Activated CD4-positive, alpha-beta T cell treated with anti-CD3 and anti-CD28 coated beads, Interleukin-2, Interleukin-4, amounts not matched to agents 100 ng/mL and 50 ng/mL, durations not matched to agents 16 hours and 8 hours (primary cell): ENCODE measurements at regions not wholly inside any gene's neighbourhood (a gene's known extent, or its start where the extent isn't known, plus 50 kb on each side); places are given as distances from the start of the nearest gene placed in this dataset.
"Not testable (repeated sequence)": the region's sequence is repeated elsewhere in the genome, so short reads cannot be mapped to it uniquely, and the experiment has no call there.

ENCODE experiments used
- DNase-seq: peaks from one replicate; pipeline ENCODE4 v3.0.0-alpha.2; 2020; ENCODE audit warnings: low spot score

DNA sequence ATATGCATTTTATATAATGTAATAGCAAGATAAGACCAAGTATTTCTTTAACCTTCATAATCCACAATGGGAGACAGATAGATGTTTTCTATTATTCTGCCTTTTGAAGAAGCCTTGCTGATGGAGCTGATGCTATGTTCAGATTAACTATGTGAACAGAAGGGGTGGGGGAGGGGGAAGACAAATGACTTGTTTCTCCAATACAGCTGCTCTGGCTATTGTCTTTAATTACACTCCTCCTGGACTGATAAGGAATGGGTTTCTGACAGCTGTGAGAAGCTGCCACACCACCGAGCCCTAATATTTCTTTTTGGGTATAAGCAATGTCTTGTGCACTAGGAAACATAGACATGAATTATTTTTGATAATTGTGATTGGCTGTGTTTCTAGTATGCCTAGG is 62.0 kb downstream of the CAVIN4 start:
- DNase-seq = no peak

DNA sequence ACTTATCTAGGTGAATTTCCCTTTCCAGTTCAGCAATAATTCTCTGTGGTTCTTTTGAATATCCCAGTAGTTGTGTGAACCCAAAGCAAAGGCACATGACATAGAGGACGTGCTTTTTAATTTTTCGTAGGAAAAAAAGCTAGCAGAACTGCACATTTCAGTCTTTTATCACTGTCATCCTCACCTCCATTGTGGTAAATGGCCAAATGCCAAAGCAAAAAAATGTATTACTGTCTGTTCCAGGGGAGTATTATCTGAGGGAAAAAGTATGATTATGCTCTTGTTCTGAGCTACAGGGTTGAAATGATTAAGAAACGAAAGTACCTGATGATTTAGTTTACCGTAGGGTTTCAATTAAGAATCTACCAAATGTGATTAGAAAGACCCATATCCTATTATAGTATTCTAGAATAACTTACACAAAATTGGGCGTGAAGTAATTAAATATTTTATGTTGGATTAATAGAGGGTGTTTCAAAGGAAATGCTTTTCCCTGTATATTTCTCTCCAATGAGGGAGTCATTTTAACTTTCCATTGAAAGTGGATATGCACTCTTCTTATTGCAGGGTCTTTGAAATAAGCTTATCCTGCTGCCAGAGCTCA is 62.7 kb downstream of the CAVIN4 start:
- no peak for DNase-seq

DNA sequence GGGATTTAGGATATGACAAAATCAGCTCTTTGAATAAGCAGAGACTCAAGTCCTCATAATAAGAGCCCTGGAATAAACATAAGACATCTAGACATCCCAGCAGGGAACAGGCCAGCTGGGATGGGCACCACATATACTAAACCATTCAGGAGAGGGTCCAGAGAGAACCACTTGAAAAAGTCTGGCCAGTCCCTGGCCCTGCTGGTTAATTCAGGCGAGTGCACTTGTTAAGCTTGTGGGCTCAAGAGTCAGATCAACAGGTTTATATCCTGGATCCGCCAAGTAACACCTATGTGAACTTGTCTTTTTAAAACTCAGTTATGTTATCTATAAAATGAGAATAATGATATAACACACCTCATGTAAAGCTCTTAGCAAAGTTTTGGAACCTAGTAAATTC is 63.3 kb downstream of the CAVIN4 start:
- DNase-seq = no peak

DNA sequence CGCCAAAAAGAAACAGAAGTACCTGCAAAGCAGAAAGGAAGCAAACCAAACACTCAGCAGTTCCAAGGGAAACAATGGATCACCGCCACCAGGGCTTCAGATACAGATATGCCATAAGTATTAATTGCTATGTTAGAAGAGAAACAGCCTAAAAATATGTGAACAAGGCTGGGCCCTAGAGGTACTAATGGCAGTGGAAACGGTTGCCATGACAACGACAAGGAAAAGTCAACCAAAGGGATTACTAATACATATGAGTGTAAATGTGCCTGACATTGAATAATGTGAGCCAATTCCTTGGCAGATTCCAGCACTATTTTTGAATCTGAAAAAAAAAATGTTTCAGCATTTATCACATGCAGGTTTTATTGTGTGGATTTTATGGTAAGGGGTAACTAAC is 75.0 kb downstream of the CAVIN4 start:
- DNase-seq = no peak

DNA sequence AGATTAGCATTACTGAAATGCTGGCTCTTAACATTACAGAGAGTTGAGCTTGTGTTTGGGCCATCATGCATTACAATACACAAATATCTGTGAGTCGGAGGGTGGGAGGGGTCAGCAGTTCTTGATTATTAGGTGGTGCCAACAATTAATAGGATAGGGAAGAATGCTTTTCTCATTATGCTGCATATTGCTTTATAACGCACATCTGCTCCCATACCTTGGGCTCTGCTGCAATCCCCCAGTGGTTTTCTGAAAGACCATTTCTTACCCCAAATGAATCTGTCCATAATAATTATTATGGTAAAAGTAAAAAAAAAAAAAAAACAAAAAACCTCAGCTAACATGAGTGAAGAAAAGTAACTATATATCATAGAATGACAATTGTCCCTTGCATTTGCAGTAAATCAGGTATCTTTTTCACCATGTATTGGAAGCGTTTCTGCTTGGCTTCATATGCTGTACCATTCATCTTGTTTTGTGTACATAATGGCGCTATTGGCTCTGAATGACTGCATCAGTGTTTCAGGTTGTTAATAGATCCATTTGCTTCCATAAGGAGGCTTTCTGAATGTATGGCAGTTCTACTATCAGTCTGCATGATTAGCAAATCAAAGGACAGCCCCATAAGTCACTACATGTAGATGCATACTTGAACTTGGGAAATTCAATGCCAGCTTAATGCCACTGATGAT is 75.9 kb downstream of the CAVIN4 start:
- DNase-seq = no peak

DNA sequence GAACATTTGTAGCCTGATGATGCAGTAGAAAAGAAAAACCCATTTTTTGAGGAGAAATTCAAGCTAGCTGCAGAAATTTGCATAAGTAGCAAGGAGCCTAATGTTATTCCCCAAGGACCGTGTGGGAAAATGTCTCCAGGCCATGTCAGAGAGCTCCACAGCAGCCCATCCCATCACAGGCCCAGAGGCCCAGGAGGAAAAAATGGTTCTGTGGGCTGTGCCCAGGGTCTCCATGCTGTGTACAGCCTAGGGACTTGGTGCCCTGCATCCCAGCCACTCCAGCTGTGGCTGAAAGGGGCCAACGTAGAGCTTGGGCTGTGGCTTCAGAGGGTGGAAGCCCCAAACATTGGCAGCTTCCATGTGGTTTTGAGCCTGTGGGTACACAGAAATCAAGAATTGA is 79.0 kb downstream of the CAVIN4 start:
- DNase-seq = not testable (repeated sequence)

DNA sequence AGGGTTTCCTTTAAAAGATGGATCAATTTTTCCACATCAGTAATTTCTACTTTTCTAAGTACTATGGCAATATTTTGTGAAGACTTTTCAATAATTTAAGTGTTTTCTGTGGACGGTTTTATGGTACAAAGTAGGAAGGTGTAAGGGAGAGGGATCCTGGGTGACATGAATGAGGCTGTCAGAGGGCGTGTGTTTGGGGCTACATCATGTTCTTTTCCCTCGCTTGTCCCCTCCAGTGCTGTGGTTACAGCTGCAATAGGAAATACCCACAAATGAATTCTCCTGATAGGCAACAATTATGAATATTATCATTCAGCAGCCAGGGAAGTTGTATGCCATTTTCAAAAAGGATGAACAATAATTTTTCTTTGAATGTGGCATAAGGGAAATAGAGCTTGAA is 83.8 kb downstream of the CAVIN4 start:
- DNase-seq = no peak

DNA sequence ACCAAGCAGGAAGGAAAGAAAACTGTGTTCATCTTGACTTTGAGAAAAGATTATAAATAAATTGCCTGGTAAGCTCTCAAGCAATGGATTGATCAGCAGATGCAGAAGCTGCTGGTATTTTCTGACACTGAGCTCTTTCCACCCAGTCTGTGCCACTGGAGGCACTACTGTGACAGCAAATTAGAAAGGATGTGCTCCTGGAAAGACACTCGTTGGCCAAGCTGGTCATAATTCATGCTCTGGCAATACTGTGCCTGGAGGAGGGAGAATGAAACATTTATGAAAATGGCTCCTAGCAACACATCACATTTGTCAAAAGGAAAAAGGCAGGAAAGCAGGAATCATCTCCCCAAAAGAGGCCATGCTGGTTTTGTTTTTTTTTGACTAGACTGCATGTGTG is 84.2 kb downstream of the CAVIN4 start:
- no peak for DNase-seq

DNA sequence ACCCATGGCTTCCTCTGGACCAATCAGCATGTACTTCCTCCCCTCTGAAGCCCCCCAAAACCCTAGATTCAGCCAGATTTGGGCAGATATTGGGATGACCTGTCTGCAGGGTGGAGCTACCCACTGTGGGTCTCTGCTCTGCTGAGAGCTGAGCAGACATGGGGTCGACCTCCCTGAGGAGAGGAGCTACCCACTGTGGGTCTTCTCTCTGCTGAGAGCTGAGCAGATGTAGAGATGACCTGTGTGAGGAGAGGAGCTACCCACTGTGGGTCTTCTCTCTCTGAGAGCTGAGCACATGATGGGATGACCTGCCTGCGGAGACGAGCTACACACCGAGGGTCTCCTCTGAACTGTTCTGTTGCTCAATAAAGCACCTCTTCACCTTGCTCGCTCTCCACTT is 89.6 kb downstream of the CAVIN4 start:
- DNase-seq = no peak

DNA sequence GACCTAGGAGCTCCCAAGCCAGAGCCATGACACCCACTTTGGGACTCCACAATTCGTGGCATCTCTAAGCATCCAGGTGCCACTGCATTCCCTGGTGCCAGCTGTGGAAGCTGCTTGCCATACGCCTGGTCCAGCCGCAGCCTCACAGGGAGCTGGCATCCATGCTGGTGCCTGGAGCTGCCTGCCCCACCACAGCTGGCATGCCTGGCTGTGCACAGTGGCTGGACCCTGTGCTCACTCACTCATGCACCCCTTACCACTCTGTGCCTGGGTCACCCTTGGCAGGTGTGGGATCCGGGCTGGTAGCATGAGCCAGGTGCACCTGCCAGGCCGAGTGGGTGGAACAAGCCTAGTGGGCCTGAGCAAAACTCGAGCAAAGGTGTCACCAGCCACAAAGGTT is 90.1 kb downstream of the CAVIN4 start:
- no peak for DNase-seq

DNA sequence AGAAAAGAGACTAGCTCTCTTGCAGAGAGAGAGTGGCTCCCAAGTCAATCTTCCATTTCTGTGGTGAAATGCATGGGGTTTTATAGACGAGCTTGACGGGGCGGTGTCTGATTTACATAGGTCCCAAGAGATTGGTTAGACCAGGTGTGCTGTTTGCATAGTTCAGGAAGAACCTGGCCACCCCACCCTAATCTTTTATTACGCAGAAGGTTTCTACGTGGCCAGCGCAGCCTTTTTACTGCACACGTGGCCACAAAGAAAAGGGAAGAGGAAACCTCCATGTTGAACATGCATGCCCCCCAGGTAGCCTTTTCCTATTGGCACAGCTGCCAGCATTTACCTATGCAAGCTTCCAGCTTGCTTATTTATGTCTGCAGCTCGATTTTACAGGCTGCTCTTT is 92.1 kb downstream of the CAVIN4 start:
- no peak for DNase-seq

DNA sequence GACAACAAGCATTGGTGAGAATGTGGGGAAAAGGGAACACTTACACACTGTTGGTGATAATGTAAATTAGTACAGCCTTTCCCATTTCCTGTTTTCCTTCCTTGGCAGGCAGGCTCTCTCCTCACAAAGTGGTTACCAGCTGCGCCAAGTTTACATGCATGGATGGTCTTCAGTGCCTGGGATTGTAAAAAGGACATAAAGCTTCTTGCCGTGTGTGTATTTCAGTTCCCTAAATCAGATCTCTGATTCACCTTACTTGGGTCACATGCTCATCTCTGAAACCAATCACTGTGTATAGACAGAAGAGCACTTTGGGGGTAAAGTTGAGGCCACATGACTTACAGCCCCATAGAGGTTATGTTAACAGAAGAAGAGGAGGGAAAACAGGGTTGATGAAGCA is 92.8 kb downstream of the CAVIN4 start:
- no peak for DNase-seq

DNA sequence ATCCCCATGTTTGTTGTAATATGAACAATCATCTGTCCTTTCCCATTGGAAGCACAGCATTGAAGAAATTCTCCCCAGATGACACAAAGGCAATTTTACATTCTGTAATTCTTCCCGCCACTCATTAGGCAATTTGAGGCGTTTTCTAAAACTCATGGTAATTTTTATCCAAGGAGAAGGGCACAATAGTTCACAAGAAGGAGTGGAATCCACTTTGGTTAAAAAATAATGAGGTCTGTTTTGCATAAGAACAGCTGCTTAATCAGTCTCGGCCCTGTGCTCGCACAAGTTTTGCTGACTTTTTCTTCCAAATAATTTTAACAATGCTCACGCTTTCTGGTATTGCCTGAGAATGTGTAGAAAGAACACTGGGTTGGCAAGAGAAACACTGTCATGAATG is 94.0 kb downstream of the CAVIN4 start:
- DNase-seq = no peak

DNA sequence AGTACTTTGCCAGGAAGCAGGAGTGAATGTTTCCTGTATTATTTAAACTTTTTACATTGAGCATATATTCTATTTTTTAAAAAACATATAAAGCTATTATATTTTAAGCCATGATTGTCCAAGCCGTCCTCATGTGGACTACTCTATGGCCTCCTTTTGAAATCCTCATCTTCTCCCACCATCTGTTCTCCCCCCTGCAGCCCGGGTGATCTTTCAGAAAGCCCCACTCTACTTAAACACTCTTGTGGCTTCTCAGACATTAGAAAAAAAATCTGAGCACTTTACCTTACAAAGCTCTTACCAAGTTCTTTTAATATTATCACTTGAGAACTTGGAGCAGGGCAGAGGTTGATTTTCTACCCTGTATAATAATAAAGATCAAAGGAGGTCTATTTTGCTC is 95.4 kb downstream of the CAVIN4 start:
- DNase-seq = no peak

DNA sequence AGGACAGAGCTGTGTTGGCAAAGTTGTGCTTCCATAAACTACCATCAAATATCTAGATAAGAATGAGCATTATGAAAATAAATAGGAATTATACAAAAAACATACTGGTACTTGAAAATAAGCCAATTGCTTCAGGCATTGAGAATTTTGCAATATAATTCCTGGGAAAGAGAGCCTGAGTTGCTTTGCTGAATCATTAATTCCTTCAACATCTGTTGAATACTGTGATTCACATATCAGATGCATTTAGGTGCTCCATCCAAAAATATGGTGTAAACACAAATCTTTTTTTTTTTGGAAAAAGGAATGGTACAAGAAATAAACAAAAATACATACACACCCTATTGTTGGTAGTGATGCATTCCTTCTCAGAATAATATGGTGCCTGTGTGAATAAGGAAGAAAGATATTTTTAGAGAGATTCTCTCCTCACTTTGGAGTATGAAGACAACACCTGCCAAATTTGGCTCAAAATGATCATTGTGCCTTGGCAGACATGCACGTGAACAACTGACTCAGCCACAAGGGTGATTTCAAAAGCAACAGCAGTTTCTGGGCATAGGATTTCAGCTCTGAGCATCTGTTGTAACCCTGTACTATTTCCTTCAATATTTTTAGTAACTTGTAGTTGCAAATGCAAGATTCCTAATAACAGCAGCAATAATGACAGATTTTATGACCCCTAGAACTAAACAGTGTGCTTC is 96.7 kb downstream of the CAVIN4 start:
- DNase-seq = no peak

DNA sequence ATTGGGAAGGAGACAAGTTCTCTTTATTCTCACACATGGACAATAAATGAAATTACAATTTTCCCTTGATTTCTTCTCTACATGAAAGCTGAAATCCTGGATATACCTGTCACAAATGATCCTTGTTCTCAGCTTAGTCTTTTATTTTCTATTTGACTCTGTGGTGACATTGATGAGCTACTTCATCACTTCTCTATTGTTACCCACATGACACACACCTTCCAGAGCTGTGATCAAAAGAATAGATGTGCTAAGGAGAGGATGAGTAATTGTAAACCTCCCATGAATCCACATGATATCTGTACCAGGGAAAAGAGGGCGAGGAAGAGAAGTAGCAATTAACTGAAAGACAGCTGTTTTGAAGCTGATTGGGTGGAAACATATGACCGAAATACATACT is 102.0 kb downstream of the CAVIN4 start:
- no peak for DNase-seq

DNA sequence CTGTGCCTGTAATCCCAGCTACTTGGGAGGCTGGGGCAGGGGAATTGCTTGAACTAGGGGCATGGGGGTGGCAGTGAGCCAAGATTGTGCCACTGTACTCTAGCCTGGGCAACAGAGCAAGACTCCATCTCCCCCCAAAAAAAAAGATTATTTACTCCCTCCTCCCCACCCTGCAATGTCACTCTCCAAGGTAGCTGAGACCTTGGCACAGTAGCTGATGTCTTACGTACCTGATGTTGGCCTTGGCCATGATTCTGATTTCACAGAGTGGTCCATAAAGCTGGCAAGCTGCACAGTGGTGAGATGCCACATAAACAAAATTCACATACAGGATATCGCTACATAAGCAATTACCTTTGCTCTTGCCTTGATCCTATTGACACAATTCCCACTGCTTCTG is 108.5 kb downstream of the CAVIN4 start:
- no peak for DNase-seq

DNA sequence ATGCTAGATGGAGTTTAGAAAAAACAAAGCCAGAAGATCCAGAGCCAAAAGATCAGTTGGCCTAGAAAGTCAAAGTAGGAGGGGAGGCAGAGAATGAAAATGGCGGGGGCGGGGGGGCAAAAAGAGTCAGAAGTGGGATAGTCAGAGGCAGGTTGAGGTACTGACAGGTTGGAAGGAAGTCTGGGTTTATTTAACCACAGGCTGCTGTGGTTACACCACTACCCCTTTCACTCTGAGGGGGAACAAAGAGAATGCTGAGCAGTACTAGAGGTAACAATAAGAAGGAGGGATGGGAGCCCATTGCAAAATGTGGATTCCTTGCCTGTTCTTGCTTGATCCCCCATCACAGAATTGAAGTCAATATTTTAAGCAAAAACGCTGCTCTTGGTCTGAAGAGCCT is 111.8 kb downstream of the CAVIN4 start:
- no peak for DNase-seq

DNA sequence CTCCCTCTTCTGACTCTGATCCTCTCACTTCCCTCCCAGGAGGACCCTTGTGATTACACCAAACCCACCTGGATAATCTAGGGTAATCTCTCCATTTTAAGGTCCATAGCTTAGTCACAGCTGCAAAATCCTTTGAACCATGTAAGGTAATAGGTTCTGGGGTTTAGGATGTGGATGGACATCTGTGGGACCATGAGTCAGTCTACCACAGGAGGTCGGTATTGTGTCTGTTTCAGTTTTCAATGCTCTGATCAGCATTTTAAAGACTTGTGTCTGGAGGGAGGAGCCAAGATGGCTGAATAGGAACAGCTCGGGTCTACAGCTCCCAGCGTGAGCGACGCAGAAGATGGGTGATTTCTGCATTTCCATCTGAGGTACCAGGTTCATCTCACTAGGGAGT is 112.6 kb downstream of the CAVIN4 start:
- DNase-seq = no peak

DNA sequence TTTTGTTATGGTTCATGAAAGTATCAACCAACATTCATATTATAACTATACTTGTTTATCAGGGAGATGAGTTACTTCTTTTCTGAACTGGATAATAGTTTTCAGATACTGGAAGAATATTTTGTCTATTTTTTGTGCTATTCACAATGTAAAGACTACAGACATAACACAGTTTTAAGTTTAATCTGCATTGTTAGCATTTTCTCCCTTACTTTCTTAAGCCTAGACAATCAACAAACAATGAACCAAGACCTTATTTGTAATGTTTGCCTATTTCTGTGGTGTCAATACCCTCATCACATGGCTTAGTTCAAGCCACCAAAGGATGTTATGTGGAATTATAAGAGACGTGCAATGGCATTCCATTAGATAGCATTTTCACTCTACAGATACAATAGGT is 119.5 kb downstream of the CAVIN4 start:
- DNase-seq = no peak

DNA sequence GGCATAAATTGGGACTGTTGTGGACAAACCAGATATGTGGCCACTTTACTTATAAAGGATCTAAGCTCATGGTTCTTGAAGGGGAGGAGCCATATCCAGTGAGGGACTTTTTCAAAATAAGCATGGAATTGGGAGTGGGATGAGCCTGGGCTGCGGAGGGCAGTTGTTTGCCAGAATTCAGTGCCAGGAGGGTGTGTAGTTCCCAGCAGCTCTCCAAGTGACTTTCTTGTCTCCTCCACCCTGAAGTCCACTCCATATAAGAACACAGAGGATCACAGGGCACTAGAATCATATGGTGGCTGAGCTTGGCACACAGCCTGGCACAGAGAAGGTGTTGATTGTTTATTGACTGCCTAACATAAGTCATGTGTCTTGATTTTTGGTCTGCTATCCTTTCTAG is 121.1 kb downstream of the CAVIN4 start:
- no peak for DNase-seq

DNA sequence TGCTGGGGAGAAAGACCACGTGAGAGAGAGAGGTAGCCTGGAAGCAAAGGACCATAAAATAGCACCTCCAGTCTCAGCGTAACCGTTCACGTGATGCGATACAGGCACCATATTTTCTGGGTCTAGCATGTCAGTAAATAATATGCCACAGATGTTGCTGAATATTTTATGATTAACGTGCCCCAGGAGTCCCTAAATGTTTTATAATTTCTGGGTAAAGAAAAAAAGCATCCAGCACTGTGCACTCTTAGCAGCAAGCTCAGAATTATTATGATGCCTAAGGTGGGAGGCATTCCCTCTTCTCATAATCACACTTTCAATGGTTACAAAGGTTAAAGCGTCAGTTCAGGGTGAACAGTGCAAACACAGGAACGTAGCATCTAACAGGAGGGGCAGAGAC is 121.8 kb downstream of the CAVIN4 start:
- DNase-seq = no peak

DNA sequence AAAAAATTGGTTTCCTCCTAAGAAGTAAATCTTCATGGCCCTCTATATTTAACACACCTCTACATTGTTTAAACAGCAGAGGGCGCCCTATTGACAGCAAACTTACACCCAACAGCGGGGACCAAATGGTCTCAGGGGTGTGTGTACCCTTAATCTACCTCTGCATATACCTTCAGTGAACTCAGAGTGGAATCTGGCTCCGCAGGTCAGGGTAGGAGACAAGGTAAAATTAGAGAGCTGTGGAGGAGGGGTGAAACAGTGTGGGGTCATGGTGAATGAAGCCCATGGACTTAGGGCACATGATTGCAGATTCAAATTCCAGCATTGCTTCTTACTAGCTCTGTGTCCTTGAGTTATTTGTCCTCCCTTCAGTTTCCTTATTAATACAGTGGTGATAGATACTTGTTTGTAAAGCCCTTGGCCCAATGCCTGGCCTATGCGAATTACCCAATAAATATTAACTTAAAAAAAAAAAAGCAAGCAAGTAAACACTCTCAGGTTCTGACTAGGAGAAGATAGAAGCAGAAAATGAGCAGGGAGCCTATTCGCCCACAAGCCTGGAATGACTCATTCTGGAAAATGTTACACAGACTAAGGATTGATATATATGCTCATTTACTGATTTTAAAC is 122.9 kb downstream of the CAVIN4 start:
- peak; percentile 30 for DNase-seq
